Nephron (organoid): ENCODE measurements at regions not wholly inside any gene's neighbourhood (a gene's known extent, or its start where the extent isn't known, plus 50 kb on each side); places are given as distances from the start of the nearest gene placed in this dataset.
A peak's percentile ranks its signal among the peaks of the same experiment; 100 is the strongest.
"Not testable (repeated sequence)": the region's sequence is repeated elsewhere in the genome, so short reads cannot be mapped to it uniquely, and the experiment has no call there.

Experiments used
- H3K27ac Mint-ChIP-seq, 3 experiments: 2 replicates each; pipeline ENCODE4 v1.8.0; 2020; ENCODE audit warnings: mixed read lengths in 3 of 3, mild to moderate bottlenecking in 2 of 3, moderate library complexity in 1 of 3
- H3K27me3 Mint-ChIP-seq: 2 replicates; pipeline ENCODE4 v1.8.0; 2021; ENCODE audit warnings: low read depth, mild to moderate bottlenecking, moderate library complexity, mixed read lengths
- H3K36me3 Mint-ChIP-seq: 2 replicates; pipeline ENCODE4 v1.8.0; 2020; ENCODE audit warnings: low read depth, mixed read lengths
- H3K4me1 Mint-ChIP-seq: 2 replicates; pipeline ENCODE4 v1.8.0; 2020; ENCODE audit warnings: mixed read lengths
- H3K4me3 Mint-ChIP-seq, 3 experiments: 2 replicates each; pipeline ENCODE4 v1.8.0; 2020; ENCODE audit warnings: mild to moderate bottlenecking in 3 of 3, mixed read lengths in 3 of 3, moderate library complexity in 2 of 3
- H3K9me3 Mint-ChIP-seq: 2 replicates; pipeline ENCODE4 v1.8.0; 2020; ENCODE audit warnings: mixed read lengths
- TF ChIP-seq, protein P1 (sequence below), 3 experiments: fragments of 200-600 bp; sonication (generic); IDR thresholded peaks; one replicate each; pipeline ENCODE4 v1.5.0; 2021; ENCODE audit warnings: antibody characterized with exemption in 3 of 3; ENCODE audit not compliant: unreplicated experiment in 3 of 3

DNA sequence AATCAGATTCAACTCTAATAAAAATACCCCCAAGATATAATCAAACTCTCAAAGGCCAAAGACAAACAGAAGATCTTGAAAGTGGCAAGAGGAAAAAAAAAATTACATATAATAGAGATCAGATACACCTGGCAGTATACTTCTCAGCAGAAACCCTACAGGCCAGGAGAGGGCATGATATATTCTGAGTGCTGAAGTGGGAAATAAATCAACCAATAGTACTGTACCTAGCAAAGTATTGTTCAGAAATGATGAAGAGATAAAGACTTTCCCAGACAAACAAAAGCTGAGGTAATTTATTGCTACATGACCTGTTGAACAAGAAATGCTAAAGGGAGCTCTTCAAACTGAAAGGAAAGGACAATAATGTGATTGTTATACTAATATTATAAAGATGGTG lies 291.9 kb downstream of the SH2D4B start:
- Mint-ChIP-seq H3K27me3 (no peaks in the 10 kb centered on the region), H3K27ac (no peak overlapping the region), H3K4me1 (no peaks in the 10 kb centered on the region), H3K36me3 (no peaks in the 10 kb centered on the region), H3K9me3 (peaks cover 32% of the 10 kb centered on the region), H3K4me3 (no peak overlapping the region)
- TF ChIP-seq, protein P1, sequence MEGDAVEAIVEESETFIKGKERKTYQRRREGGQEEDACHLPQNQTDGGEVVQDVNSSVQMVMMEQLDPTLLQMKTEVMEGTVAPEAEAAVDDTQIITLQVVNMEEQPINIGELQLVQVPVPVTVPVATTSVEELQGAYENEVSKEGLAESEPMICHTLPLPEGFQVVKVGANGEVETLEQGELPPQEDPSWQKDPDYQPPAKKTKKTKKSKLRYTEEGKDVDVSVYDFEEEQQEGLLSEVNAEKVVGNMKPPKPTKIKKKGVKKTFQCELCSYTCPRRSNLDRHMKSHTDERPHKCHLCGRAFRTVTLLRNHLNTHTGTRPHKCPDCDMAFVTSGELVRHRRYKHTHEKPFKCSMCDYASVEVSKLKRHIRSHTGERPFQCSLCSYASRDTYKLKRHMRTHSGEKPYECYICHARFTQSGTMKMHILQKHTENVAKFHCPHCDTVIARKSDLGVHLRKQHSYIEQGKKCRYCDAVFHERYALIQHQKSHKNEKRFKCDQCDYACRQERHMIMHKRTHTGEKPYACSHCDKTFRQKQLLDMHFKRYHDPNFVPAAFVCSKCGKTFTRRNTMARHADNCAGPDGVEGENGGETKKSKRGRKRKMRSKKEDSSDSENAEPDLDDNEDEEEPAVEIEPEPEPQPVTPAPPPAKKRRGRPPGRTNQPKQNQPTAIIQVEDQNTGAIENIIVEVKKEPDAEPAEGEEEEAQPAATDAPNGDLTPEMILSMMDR (IDR thresholded peaks at IDR 0.05; ENCODE audit: unreplicated experiment in 3 of 3) = no peak

DNA sequence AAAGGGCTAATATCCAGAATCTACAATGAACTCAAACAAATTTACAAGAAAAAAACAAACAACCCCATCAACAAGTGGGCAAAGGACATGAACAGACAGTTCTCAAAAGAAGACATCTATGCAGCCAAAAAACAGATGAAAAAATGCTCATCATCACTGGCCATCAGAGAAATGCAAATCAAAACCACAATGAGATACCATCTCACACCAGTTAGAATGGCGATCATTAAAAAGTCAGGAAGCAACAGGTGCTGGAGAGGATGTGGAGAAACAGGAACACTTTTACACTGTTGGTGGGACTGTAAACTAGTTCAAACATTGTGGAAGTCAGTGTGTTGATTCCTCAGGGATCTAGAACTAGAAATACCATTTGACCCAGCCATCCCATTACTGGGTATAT lies 295.0 kb downstream of the SH2D4B start:
- not testable (repeated sequence) for H3K27me3 Mint-ChIP-seq, H3K27ac Mint-ChIP-seq, H3K4me1 Mint-ChIP-seq, H3K36me3 Mint-ChIP-seq, H3K4me3 Mint-ChIP-seq
- peaks cover 52% of the 10 kb centered on the region for H3K9me3 Mint-ChIP-seq

DNA sequence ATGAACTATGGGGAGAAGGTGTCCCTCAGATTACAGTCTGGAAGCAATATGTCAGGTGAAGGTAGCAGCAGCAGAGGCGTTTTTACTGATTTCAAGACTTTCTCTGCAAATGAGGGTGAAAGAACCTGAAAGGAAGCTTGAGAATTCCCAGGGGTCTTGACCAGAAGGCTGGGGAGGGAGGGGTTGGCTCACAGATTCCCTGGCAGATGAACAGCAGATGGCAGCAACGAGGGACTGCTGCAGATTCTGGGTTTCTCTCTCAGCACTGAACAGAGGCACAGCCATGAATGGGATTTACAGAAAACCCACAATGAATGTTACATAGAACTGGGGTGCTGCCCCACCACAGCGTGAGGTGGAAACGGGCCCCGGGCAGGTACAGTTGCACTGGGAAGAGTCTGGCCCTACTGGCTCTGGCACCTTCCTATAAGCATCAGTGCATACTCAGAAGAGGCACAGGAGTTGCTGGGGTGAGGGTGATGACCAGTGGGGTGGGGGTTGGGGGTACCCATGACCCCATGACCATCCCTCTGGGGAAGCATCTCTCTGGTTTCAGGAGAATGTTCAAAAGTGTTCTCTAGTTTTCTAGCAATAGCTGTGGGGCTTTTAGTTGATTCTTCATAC lies 317.8 kb downstream of the SH2D4B start:
- Mint-ChIP-seq H3K36me3 (no peaks in the 10 kb centered on the region), H3K9me3 (no peaks in the 10 kb centered on the region), H3K27ac (no peak overlapping the region), H3K27me3 (peaks cover 8% of the 10 kb centered on the region), H3K4me3 (no peak overlapping the region), H3K4me1 (no peaks in the 10 kb centered on the region)
- TF ChIP-seq, protein P1 (IDR thresholded peaks at IDR 0.05; ENCODE audit: unreplicated experiment in 3 of 3) = peak; percentile 48 to 58 (median 56)

DNA sequence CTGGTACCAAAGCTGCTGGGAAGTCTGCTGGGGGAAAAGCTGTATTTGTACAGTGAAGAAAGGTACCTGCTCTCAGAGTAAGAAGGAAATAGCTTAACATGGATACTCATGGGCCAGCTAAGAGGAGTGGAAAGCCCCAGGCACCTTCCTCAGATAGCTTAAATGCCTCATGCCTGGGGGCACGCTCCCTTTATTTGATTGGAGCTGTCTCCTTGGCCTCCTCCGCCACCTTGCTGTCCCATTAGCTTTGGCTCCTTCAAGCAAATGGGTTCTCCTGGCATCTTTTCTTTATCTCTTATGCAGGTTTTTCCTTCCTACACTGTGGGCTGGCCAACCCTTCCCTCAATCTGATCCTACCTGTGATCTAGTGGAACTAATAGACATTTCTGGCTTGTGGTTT lies 318.5 kb downstream of the SH2D4B start:
- Mint-ChIP-seq H3K4me3 (no peak overlapping the region), H3K27ac (no peak overlapping the region), H3K27me3 (peaks cover 8% of the 10 kb centered on the region), H3K4me1 (no peaks in the 10 kb centered on the region), H3K9me3 (no peaks in the 10 kb centered on the region), H3K36me3 (no peaks in the 10 kb centered on the region)
- TF ChIP-seq, protein P1 (IDR thresholded peaks at IDR 0.05; ENCODE audit: unreplicated experiment in 3 of 3) = no peak

DNA sequence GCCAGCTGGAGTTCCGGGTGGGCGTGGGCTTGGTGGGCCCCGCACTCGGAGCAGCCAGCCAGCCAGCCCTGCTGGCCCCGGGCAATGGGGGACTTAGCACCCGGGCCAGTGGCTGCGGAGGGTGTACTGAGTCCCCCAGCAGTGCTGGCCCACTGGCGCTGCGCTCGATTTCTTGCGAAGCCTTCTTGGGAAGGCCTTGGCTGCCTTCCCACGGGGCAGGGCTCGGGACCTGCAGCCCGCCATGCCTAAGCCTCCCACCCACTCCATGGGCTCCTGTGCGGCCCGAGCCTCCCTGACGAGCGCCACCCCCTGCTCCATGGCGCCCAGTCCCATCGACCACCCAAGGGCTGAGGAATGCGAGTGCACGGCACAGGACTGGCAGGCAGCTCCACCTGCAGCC lies 321.6 kb downstream of the SH2D4B start:
- not testable (repeated sequence) for H3K4me1 Mint-ChIP-seq, H3K9me3 Mint-ChIP-seq, H3K36me3 Mint-ChIP-seq, H3K27ac Mint-ChIP-seq, H3K27me3 Mint-ChIP-seq, H3K4me3 Mint-ChIP-seq

DNA sequence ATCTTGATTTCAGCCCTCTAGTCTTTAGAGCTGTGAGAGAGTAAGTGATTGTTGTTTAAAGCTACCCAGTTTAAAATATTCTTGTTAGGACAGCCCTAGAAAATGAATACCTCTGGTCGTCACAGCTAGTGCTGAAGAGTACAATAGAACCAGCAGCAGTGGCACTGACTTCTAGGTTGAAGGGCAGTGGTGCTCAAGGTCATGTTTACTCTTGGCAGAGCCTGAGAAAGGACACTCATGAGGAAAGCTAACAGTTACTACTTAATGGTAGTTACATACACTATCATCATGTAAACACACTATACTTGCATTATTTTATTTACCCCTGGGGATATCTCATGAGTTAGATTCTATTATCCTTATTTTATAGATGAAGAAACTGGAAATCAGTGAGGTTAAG lies 323.0 kb downstream of the SH2D4B start:
- Mint-ChIP-seq H3K9me3 (no peaks in the 10 kb centered on the region), H3K4me3 (no peak overlapping the region), H3K27me3 (peaks cover 10% of the 10 kb centered on the region), H3K27ac (no peak overlapping the region), H3K36me3 (no peaks in the 10 kb centered on the region), H3K4me1 (no peaks in the 10 kb centered on the region)
- TF ChIP-seq, protein P1 (IDR thresholded peaks at IDR 0.05; ENCODE audit: unreplicated experiment in 3 of 3) = no peak

DNA sequence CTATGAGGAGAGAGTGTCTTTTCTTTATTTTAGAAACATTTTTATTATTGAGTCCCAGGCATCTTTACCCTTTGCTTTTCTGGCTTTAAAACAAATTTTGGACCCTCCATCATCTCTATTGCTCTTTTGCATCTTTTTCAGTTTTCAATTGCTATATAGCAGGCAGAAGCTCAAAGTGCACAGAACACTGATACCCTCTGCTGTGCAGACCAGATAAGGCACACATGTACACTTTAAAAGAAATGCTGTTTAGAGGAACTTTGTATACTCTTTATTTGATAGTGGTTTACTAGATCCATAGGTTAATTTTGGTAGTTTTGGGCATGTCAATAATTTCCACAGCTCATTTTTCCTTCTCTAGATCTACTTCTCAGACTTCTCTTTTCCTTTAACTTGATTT lies 324.2 kb downstream of the SH2D4B start:
- TF ChIP-seq, protein P1 (IDR thresholded peaks at IDR 0.05; ENCODE audit: unreplicated experiment in 3 of 3) = peak; percentile 21 to 38 (median 22)

More for the DNA sequence above, 324.2 kb downstream of the SH2D4B start:
- peaks cover 10% of the 10 kb centered on the region for H3K27me3 Mint-ChIP-seq
- H3K27ac Mint-ChIP-seq = no peak overlapping the region
- no peaks in the 10 kb centered on the region for H3K36me3 Mint-ChIP-seq
- H3K4me3 Mint-ChIP-seq = no peak overlapping the region
- no peaks in the 10 kb centered on the region for H3K4me1 Mint-ChIP-seq
- peaks cover 5% of the 10 kb centered on the region for H3K9me3 Mint-ChIP-seq
